H1 (cell line): ENCODE measurements at regions not wholly inside any gene's neighbourhood (a gene's known extent, or its start where the extent isn't known, plus 50 kb on each side); places are given as distances from the start of the nearest gene placed in this dataset.

Experiments used
- CTCF ChIA-PET: fragments of 300-600 bp; sonication (Branson Sonifier 250); formaldehyde crosslinking; loops from one replicate; lab custom pipeline; 2021; ENCODE audit not compliant: partially characterized antibody; lab: Charles Lee
- POLR2A ChIA-PET: fragments of 300-600 bp; sonication (Branson Sonifier 250); formaldehyde crosslinking; loops from one replicate; lab custom pipeline; 2021; ENCODE audit warnings: inconsistent platforms; ENCODE audit not compliant: partially characterized antibody; lab: Charles Lee
- DNase-seq, 2 experiments: peaks; one replicate each; pipeline versions ENCODE4 v3.0.0 to v3.0.0-alpha.2; 2010 to 2022; ENCODE audit warnings: low spot score in 2 of 2, low read depth in 1 of 2, mixed read lengths in 1 of 2
- FAIRE-seq: peaks from 2 replicates; lab custom pipeline; 2011; peaks lifted over from hg19 to GRCh38; lab: Jason Lieb, UNC
- H2AFZ ChIP-seq: 2 replicates; pipeline ENCODE4 v1.8.1; 2012; ENCODE audit warnings: low read length, inconsistent platforms
- H2AK5ac ChIP-seq: 2 replicates; pipeline ENCODE4 v1.6.1; 2013; ENCODE audit warnings: low read depth, low read length
- H2BK120ac ChIP-seq: replicated peaks from 2 replicates; pipeline ENCODE3; 2013; ENCODE audit warnings: low read depth, low read length, inconsistent platforms
- H2BK12ac ChIP-seq: 2 replicates; pipeline ENCODE4 v1.6.1; 2013; ENCODE audit warnings: low read depth, low read length
- H2BK15ac ChIP-seq: 2 replicates; pipeline ENCODE4 v1.6.1; 2013; ENCODE audit warnings: low read length
- H2BK20ac ChIP-seq: 2 replicates; pipeline ENCODE4 v1.6.1; 2013; ENCODE audit warnings: low read length
- H2BK5ac ChIP-seq: 2 replicates; pipeline ENCODE4 v1.6.1; 2013; ENCODE audit warnings: low read depth, low read length
- H3K14ac ChIP-seq: 2 replicates; pipeline ENCODE4 v1.6.1; 2013; ENCODE audit warnings: inconsistent platforms; ENCODE audit not compliant: insufficient read length
- H3K18ac ChIP-seq: 2 replicates; pipeline ENCODE4 v1.6.1; 2013; ENCODE audit warnings: low read length; ENCODE audit errors: extremely low read depth
- H3K23ac ChIP-seq: 2 replicates; pipeline ENCODE4 v1.6.1; 2013; ENCODE audit warnings: inconsistent platforms; ENCODE audit not compliant: insufficient read length
- H3K23me2 ChIP-seq: 2 replicates; pipeline ENCODE4 v1.6.1; 2013; ENCODE audit warnings: low read depth, low read length
- H3K27ac ChIP-seq: 2 replicates; pipeline ENCODE4 v1.6.1; 2011; ENCODE audit warnings: low read depth, low read length, inconsistent platforms
- H3K27me3 ChIP-seq, 4 experiments: replicated peaks in 1 of 4; 1 replicate in 1 of 4; 2 replicates in 3 of 4; pipeline versions ENCODE4 v1.6.1 to v1.8.1; 2011 to 2013; ENCODE audit warnings: low read length in 3 of 4, mild to moderate bottlenecking in 3 of 4, inconsistent platforms in 2 of 4, mixed read lengths in 2 of 4, moderate library complexity in 1 of 4; ENCODE audit not compliant: control insufficient read depth in 3 of 4, insufficient read depth in 3 of 4; ENCODE audit errors: extremely low read depth in 1 of 4
- H3K36me3 ChIP-seq, 4 experiments: 2 replicates each; pipeline versions ENCODE4 v1.6.1 to v1.8.1; 2011 to 2013; ENCODE audit warnings: mild to moderate bottlenecking in 4 of 4, low read length in 3 of 4, moderate library complexity in 2 of 4, control low read depth in 1 of 4, inconsistent platforms in 1 of 4; ENCODE audit not compliant: insufficient read depth in 4 of 4, control insufficient read depth in 2 of 4
- H3K4ac ChIP-seq: replicated peaks from 2 replicates; pipeline ENCODE3; 2013; ENCODE audit warnings: low read length, low read depth, mixed read lengths, inconsistent platforms; ENCODE audit not compliant: insufficient read length
- H3K4me1 ChIP-seq, 4 experiments: replicated peaks in 1 of 4; 1 replicate in 1 of 4; 2 replicates in 3 of 4; pipeline versions ENCODE4 v1.6.1 to v1.8.1; 2011 to 2013; ENCODE audit warnings: low read length in 3 of 4, inconsistent platforms in 2 of 4, mixed read lengths in 1 of 4; ENCODE audit not compliant: insufficient read depth in 4 of 4, control insufficient read depth in 3 of 4
- H3K4me2 ChIP-seq, 2 experiments: 2 replicates each; pipeline versions ENCODE4 v1.6.1 to v1.8.1; 2011 to 2013; ENCODE audit warnings: low read depth in 2 of 2, low read length in 2 of 2, control low read depth in 1 of 2, inconsistent platforms in 1 of 2, mild to moderate bottlenecking in 1 of 2; ENCODE audit not compliant: insufficient read depth in 1 of 2
- H3K4me3 ChIP-seq, 4 experiments: fragments of 200-600, 300-600 bp in 1 of 4; sonication (generic), shearing (Covaris generic), sonication (Bioruptor Twin) in 1 of 4; 2 replicates each; pipeline versions ENCODE4 v1.5.1 to v1.8.1; 2011 to 2016; ENCODE audit warnings: low read length in 4 of 4, low read depth in 3 of 4, control low read depth in 2 of 4, inconsistent platforms in 2 of 4, mild to moderate bottlenecking in 2 of 4, mixed read lengths in 1 of 4, moderate library complexity in 1 of 4; ENCODE audit not compliant: insufficient read depth in 2 of 4; ENCODE audit errors: extremely low read depth in 1 of 4
- H3K56ac ChIP-seq: replicated peaks from 2 replicates; pipeline ENCODE3; 2013; ENCODE audit warnings: low read depth, mild to moderate bottlenecking, mixed read lengths, low read length, inconsistent platforms; ENCODE audit not compliant: insufficient read length
- H3K79me1 ChIP-seq: 2 replicates; pipeline ENCODE4 v1.6.1; 2013; ENCODE audit warnings: low read depth, low read length, control low read depth
- H3K79me2 ChIP-seq, 2 experiments: 2 replicates each; pipeline versions ENCODE4 v1.6.1 to v1.8.1; 2012 to 2013; ENCODE audit warnings: low read length in 2 of 2, mild to moderate bottlenecking in 2 of 2, inconsistent platforms in 1 of 2; ENCODE audit not compliant: insufficient read depth in 2 of 2, control insufficient read depth in 1 of 2
- H3K9ac ChIP-seq, 4 experiments: replicated peaks in 1 of 4; 1 replicate in 1 of 4; 2 replicates in 3 of 4; pipeline versions ENCODE4 v1.6.1 to v1.8.1; 2011 to 2013; ENCODE audit warnings: low read depth in 3 of 4, low read length in 3 of 4, control low read depth in 2 of 4, mild to moderate bottlenecking in 2 of 4, moderate library complexity in 2 of 4, inconsistent platforms in 1 of 4; ENCODE audit errors: extremely low read depth in 1 of 4
- H3K9me3 ChIP-seq, 2 experiments: 2 replicates each; pipeline versions ENCODE4 v1.6.1 to v1.8.1; 2012 to 2013; ENCODE audit warnings: mild to moderate bottlenecking in 2 of 2, moderate library complexity in 2 of 2, control low read depth in 1 of 2, inconsistent platforms in 1 of 2, low read depth in 1 of 2, low read length in 1 of 2, mixed read lengths in 1 of 2; ENCODE audit not compliant: insufficient read depth in 2 of 2
- H4K20me1 ChIP-seq, 2 experiments: replicated peaks in 1 of 2; 2 replicates each; pipeline versions ENCODE3 to v1.8.1; 2011 to 2013; ENCODE audit warnings: inconsistent platforms in 2 of 2, low read length in 2 of 2, mild to moderate bottlenecking in 1 of 2; ENCODE audit not compliant: insufficient read depth in 2 of 2, control insufficient read depth in 1 of 2
- H4K5ac ChIP-seq: 2 replicates; pipeline ENCODE4 v1.6.1; 2013; ENCODE audit warnings: low read length, low read depth, mixed read lengths, inconsistent platforms; ENCODE audit not compliant: insufficient read length
- H4K8ac ChIP-seq: 2 replicates; pipeline ENCODE4 v1.8.0; 2013; ENCODE audit warnings: mild to moderate bottlenecking, moderate library complexity, low read length, inconsistent platforms; ENCODE audit not compliant: insufficient read depth; ENCODE audit errors: extremely low read depth
- H4K91ac ChIP-seq: replicated peaks from 2 replicates; pipeline ENCODE3; 2013; ENCODE audit warnings: low read length, mixed read lengths, inconsistent platforms; ENCODE audit not compliant: insufficient read length
- BRCA1 ChIP-seq: IDR thresholded peaks from 2 replicates; pipeline ENCODE4 v1.6.1; 2012; ENCODE audit warnings: low read depth, low read length, improper control_type of control experiment
- CEBPB ChIP-seq: IDR thresholded peaks from 2 replicates; pipeline ENCODE4 v1.6.1; 2012; ENCODE audit warnings: low read depth, low read length
- CTBP2 ChIP-seq: IDR thresholded peaks from 2 replicates; pipeline ENCODE4 v1.7.0; 2011; ENCODE audit warnings: borderline replicate concordance, mild to moderate bottlenecking, moderate library complexity, mixed read lengths, low read length; ENCODE audit not compliant: insufficient read depth, insufficient read length
- GABPA ChIP-seq: IDR thresholded peaks from 2 replicates; pipeline ENCODE4 v1.6.1; 2011; ENCODE audit warnings: mild to moderate bottlenecking, low read length, moderate library complexity, borderline replicate concordance; ENCODE audit not compliant: insufficient read depth
- JUN ChIP-seq: IDR thresholded peaks from 2 replicates; pipeline ENCODE4 v1.6.1; 2011; ENCODE audit warnings: low read depth, mild to moderate bottlenecking, improper control_type of control experiment, low read length
- SUZ12 ChIP-seq: fragments of 200-600 bp; sonication (generic); IDR thresholded peaks from 2 replicates; pipeline ENCODE4 v1.6.1; 2012; ENCODE audit warnings: mild to moderate bottlenecking, inconsistent platforms, low read length, moderate library complexity, mixed read lengths
- TEAD4 ChIP-seq: IDR thresholded peaks from 2 replicates; pipeline ENCODE4 v1.6.1; 2012; ENCODE audit warnings: low read depth, low read length, inconsistent platforms, mixed read lengths
- TF ChIP-seq, protein P1 (sequence below): IDR thresholded peaks from 2 replicates; pipeline ENCODE4 v1.6.1; 2012; ENCODE audit warnings: low read length, inconsistent platforms
- TF ChIP-seq, protein P2 (sequence below): IDR thresholded peaks from 2 replicates; pipeline ENCODE4 v1.6.1; 2012; ENCODE audit warnings: inconsistent platforms

DNA sequence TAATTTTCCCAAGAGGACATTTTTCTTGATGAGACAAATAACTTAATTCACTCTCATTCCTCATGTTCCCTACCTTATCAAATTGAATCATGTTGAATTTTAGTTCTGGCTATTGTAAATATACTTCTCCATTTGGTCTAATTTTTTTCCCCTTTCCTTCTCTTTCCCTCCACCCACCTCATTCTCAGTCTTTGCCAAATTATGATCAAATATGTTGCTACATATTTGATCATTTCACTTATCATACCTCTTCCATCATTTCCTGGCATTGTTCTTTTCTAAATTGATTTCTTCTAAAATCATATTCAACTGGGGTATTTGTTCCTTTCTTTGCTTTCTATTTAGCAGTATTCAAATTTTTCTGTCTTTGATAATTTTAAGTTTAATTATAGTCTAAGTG is 52.3 kb downstream of the HDGFL1 start:
- Histone ChIP-seq H4K91ac (no peak overlapping the region), H3K27ac (no peak overlapping the region), H2AK5ac (no peak overlapping the region), H2BK120ac (no peak overlapping the region), H4K20me1 (no peaks in the 10 kb centered on the region), H3K18ac (no peak overlapping the region), H3K27me3 (no peaks in the 10 kb centered on the region), H4K8ac (no peak overlapping the region), H2BK15ac (no peak overlapping the region), H3K4me2 (no peak overlapping the region), H3K9me3 (no peaks in the 10 kb centered on the region; a peak in 1 of 4 replicates), H3K23ac (no peak overlapping the region), H3K79me1 (no peaks in the 10 kb centered on the region), H3K23me2 (no peaks in the 10 kb centered on the region; the same call in 1 of the 2 replicates), H3K4me1 (peaks cover 0 to 15% (median 1%) of the 10 kb centered on the region in 4 experiments; a peak in 3 of 7 replicates), H3K9ac (no peak overlapping the region), H3K79me2 (no peaks in the 10 kb centered on the region), H2BK20ac (no peak overlapping the region), H2AFZ (no peak overlapping the region), H3K14ac (no peak overlapping the region), H4K5ac (no peak overlapping the region), H3K4ac (no peak overlapping the region), H3K56ac (no peak overlapping the region), H2BK12ac (no peak overlapping the region), H3K36me3 (no peaks in the 10 kb centered on the region; a peak in 1 of 8 replicates), H2BK5ac (no peak overlapping the region), H3K4me3 (no peak overlapping the region)
- no peak for TF ChIP-seq TEAD4
- TF ChIP-seq BRCA1: no peak
- TF ChIP-seq SUZ12: no peak
- no peak for TF ChIP-seq GABPA
- no peak for TF ChIP-seq JUN
- no peak for TF ChIP-seq CEBPB
- TF ChIP-seq, protein P1, sequence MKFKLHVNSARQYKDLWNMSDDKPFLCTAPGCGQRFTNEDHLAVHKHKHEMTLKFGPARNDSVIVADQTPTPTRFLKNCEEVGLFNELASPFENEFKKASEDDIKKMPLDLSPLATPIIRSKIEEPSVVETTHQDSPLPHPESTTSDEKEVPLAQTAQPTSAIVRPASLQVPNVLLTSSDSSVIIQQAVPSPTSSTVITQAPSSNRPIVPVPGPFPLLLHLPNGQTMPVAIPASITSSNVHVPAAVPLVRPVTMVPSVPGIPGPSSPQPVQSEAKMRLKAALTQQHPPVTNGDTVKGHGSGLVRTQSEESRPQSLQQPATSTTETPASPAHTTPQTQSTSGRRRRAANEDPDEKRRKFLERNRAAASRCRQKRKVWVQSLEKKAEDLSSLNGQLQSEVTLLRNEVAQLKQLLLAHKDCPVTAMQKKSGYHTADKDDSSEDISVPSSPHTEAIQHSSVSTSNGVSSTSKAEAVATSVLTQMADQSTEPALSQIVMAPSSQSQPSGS: no peak
- TF ChIP-seq, protein P2, sequence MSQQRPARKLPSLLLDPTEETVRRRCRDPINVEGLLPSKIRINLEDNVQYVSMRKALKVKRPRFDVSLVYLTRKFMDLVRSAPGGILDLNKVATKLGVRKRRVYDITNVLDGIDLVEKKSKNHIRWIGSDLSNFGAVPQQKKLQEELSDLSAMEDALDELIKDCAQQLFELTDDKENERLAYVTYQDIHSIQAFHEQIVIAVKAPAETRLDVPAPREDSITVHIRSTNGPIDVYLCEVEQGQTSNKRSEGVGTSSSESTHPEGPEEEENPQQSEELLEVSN: no peak
- no peak for TF ChIP-seq CTBP2
- POLR2A ChIA-PET: no interaction called here
- no peak for DNase-seq
- CTCF ChIA-PET: no interaction called here
- FAIRE-seq: no peak
